Spleen (tissue), 11 donors: ENCODE measurements at regions not wholly inside any gene's neighbourhood (a gene's known extent, or its start where the extent isn't known, plus 50 kb on each side); places are given as distances from the start of the nearest gene placed in this dataset.

Experiments used
- DNase-seq: peaks from one replicate; pipeline ENCODE4 v3.0.0-alpha.2; 2020
- H3K27ac ChIP-seq, 8 donors: fragments of 200-600 bp; sonication (generic) in 7 of 8; 1 replicate in 4 of 8; 2 replicates in 4 of 8; pipeline versions ENCODE4 v1.5.0 to v1.8.0; 2016 to 2021; ENCODE audit warnings: inconsistent platforms in 4 of 8, mild to moderate bottlenecking in 4 of 8, moderate library complexity in 1 of 8
- H3K27me3 ChIP-seq, 7 donors: fragments of 200-600 bp; sonication (generic) in 6 of 7; replicated peaks in 1 of 7; 1 replicate in 4 of 7; 2 replicates in 3 of 7; pipeline versions ENCODE4 v1.5.0 to v1.8.0; 2016 to 2021; ENCODE audit warnings: inconsistent platforms in 3 of 7, mild to moderate bottlenecking in 1 of 7
- H3K36me3 ChIP-seq, 6 donors: fragments of 200-600 bp; sonication (generic) in 5 of 6; 1 replicate in 4 of 6; 2 replicates in 2 of 6; pipeline versions ENCODE4 v1.5.0 to v1.8.0; 2016 to 2021; ENCODE audit warnings: inconsistent platforms in 2 of 6
- H3K4me1 ChIP-seq, 6 donors: fragments of 200-600 bp; sonication (generic) in 5 of 6; 1 replicate in 3 of 6; 2 replicates in 3 of 6; pipeline versions ENCODE4 v1.5.0 to v1.8.0; 2016 to 2021; ENCODE audit warnings: inconsistent platforms in 3 of 6
- H3K4me3 ChIP-seq, 8 donors: fragments of 200-600 bp; sonication (generic) in 7 of 8; 1 replicate in 4 of 8; 2 replicates in 4 of 8; pipeline versions ENCODE4 v1.5.0 to v1.8.0; 2016 to 2021; ENCODE audit warnings: inconsistent platforms in 4 of 8, mild to moderate bottlenecking in 4 of 8, moderate library complexity in 2 of 8
- H3K9me3 ChIP-seq, 8 donors: fragments of 200-600 bp; sonication (generic) in 7 of 8; 1 replicate in 4 of 8; 2 replicates in 4 of 8; pipeline versions ENCODE4 v1.5.0 to v1.8.0; 2016 to 2021; ENCODE audit warnings: inconsistent platforms in 4 of 8
- POLR2A ChIP-seq, 3 donors: fragments of 450-650 bp; IDR thresholded peaks; one replicate each; pipeline ENCODE4 v1.5.1; 2017; ENCODE audit warnings: antibody characterized with exemption in 3 of 3, mild to moderate bottlenecking in 1 of 3
- POLR2AphosphoS5 ChIP-seq, 3 donors: sonication (generic); formaldehyde crosslinking; IDR thresholded peaks; one replicate each; pipeline ENCODE4 v1.5.1; 2017; ENCODE audit warnings: antibody characterized with exemption in 3 of 3
- WGBS, 5 donors: extraction: QIAGEN DNeasy Blood & Tissue Kit in 3 of 5; methylation state at CpG; one replicate each; pipeline versions ENCODE4 v1.1.5 to v1.1.7; 2013 to 2018; 5-methylcytosine and 5-hydroxymethylcytosine counted together
- intact Hi-C: fragments of 100-400 bp; cut with DNase I; formaldehyde crosslinking; loops from one replicate; pipeline ENCODE4 v1.15.0; 2023; ENCODE audit warnings: low total_unique reads
- TF ChIP-seq, protein P1 (sequence below), 11 experiments: fragments of 200-600 bp in 7 of 11; fragments of 450-650 bp in 4 of 11; sonication (generic) in 4 of 11; IDR thresholded peaks in 8 of 11; conservative IDR thresholded peaks in 3 of 11; 1 replicate in 7 of 11; 2 replicates in 4 of 11; pipeline versions ENCODE4 v1.4.0 to v1.8.0; 2016 to 2021; ENCODE audit warnings: antibody characterized with exemption in 11 of 11, inconsistent platforms in 4 of 11, mild to moderate bottlenecking in 1 of 11
- donor health status: healthy with polysubstance abuse.
- donor health status: DM: no; HTN: no; CAD: no; lungs with moderate emphysema.
- donor health status: DM: no; HTN: no; CAD: no.
- donor health status: Bipolar disorder and iron deficiency.
- donor health status: healthy.
- donor health status: DM: no; HTN: no; CAD: no.
- donor health status: DM: yes; HTN: yes; CAD: no.

DNA sequence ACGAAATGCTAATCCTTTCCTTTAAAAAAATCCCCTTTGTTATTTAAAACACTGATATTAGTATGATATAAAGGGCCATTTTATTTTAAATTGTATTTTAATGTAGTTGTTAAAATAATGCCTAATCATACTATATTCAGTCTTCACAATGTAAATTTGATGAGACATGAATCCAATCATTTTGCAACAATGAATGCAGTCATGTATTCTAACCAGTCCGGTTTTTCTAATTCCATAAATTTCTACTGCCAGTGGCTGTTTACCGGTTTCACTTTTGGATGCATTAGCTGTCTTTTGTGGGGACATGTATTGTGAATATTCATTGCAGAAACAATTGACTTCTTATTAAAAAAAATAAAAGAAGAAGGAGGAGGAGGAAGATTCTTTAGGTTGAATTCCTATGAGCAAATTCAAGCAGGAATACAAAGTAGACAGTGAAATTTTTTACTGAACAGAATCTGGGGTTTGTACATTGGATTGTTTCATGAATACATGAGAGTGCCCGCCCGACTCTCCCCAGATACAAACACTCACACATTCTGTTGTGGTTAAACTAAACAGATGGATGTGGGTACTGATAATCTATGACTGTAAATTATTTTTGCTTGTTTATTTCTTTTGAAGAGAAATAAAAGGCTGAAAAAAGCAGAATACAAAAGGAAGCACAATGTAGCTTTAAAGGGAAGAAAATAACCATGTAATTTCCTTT is 624.8 kb upstream of the PTBP2 start:
- intact Hi-C loops: no loop called here
- Histone ChIP-seq H3K4me1 (no peaks in the 10 kb centered on the region), H3K9me3 (no peaks in the 10 kb centered on the region), H3K27ac (no peak overlapping the region), H3K27me3 (no peaks in the 10 kb centered on the region), H3K36me3 (no peaks in the 10 kb centered on the region), H3K4me3 (no peak overlapping the region)
- TF ChIP-seq, protein P1, sequence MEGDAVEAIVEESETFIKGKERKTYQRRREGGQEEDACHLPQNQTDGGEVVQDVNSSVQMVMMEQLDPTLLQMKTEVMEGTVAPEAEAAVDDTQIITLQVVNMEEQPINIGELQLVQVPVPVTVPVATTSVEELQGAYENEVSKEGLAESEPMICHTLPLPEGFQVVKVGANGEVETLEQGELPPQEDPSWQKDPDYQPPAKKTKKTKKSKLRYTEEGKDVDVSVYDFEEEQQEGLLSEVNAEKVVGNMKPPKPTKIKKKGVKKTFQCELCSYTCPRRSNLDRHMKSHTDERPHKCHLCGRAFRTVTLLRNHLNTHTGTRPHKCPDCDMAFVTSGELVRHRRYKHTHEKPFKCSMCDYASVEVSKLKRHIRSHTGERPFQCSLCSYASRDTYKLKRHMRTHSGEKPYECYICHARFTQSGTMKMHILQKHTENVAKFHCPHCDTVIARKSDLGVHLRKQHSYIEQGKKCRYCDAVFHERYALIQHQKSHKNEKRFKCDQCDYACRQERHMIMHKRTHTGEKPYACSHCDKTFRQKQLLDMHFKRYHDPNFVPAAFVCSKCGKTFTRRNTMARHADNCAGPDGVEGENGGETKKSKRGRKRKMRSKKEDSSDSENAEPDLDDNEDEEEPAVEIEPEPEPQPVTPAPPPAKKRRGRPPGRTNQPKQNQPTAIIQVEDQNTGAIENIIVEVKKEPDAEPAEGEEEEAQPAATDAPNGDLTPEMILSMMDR (IDR thresholded peaks at IDR 0.05 in 8 of 11, conservative IDR thresholded peaks at IDR 0.05 in 3 of 11): no peak
- TF ChIP-seq POLR2A (IDR thresholded peaks at IDR 0.05): no peak
- TF ChIP-seq POLR2AphosphoS5 (IDR thresholded peaks at IDR 0.05): no peak
- WGBS, 5 donors: 75 to 81% (median 79%) methylated on average over 5 of the region's 5 CpGs
- DNase-seq: no peak

DNA sequence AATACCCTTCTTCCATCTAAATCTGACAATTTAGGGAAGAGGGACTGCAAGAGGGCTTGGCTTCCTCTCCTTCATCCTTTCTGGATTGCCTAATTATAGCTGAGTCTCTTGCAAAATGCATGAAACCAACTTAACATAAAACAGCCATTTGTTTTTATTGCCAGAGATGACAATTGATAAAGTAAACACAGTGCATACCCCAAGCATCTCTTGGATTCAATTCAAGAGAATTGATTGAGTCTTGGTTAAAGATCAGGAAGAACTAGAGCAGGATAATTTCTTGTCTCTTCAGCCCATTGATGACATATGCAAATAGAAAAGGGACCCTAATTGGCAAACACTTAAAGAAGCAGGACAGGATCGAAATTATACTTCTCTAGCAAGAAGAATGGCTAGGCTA is 617.1 kb upstream of the PTBP2 start:
- intact Hi-C loops: no loop called here

DNA sequence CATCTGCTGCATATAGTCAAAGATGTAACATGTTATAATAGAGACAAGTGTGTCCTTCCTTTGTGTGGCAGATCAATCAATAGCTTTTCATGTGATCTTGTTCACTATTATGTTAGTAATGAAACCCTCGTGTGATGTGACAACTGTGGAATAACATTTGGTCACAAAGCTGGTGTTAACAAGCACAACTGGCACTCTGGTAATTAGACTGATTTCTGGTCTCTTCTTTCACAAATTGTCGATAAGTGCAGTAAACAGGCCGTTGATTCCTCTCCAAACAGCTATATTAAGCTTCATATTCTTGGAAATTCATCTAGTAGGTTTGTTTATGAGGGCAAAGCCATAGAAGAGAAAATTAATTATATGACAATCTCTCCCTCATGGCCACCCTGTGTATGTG is 616.7 kb upstream of the PTBP2 start:
- WGBS, 5 donors: 30 to 50% (median 40%) methylated on average over 3 of the region's 3 CpGs
- DNase-seq: no peak
- TF ChIP-seq POLR2A (IDR thresholded peaks at IDR 0.05) (no peak), POLR2AphosphoS5 (IDR thresholded peaks at IDR 0.05) (no peak)
- TF ChIP-seq, protein P1 (IDR thresholded peaks at IDR 0.05 in 8 of 11, conservative IDR thresholded peaks at IDR 0.05 in 3 of 11): no peak
- Histone ChIP-seq H3K4me1 (no peaks in the 10 kb centered on the region), H3K36me3 (no peaks in the 10 kb centered on the region), H3K27me3 (no peaks in the 10 kb centered on the region), H3K27ac (no peak overlapping the region), H3K9me3 (no peaks in the 10 kb centered on the region), H3K4me3 (no peak overlapping the region)
- intact Hi-C loops: no loop called here

More for the DNA sequence above, 617.1 kb upstream of the PTBP2 start:
- 47 to 64% (median 53%) methylated on average over 1 of the region's 1 CpG for WGBS, 5 donors
- TF ChIP-seq POLR2AphosphoS5 (IDR thresholded peaks at IDR 0.05) (no peak), POLR2A (IDR thresholded peaks at IDR 0.05) (no peak)
- TF ChIP-seq, protein P1 (IDR thresholded peaks at IDR 0.05 in 8 of 11, conservative IDR thresholded peaks at IDR 0.05 in 3 of 11): no peak
- DNase-seq: no peak
- Histone ChIP-seq H3K36me3 (no peaks in the 10 kb centered on the region), H3K27me3 (no peaks in the 10 kb centered on the region), H3K9me3 (no peaks in the 10 kb centered on the region), H3K4me3 (no peak overlapping the region), H3K27ac (no peak overlapping the region), H3K4me1 (no peaks in the 10 kb centered on the region)

DNA sequence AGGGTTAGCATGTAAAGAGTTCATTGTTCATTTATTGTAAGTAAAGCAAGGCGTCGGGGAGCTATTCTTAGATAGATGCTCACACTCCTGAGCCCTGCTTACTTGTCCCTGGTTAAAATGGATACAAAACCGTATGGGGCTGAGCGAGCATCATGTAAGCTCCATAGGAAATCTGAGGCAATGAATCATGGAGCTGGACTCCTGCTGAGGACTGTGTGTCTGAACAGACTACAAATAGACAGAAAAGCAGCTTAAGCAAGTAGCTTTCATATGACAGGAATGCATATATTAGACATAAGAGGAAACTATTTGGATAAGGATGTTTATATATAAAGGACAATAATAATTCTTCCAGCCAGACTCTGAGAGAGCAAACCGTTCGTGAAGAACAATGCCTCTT is 604.9 kb upstream of the PTBP2 start:
- Histone ChIP-seq H3K27me3 (no peaks in the 10 kb centered on the region), H3K4me1 (no peaks in the 10 kb centered on the region), H3K27ac (no peak overlapping the region), H3K4me3 (no peak overlapping the region), H3K36me3 (no peaks in the 10 kb centered on the region), H3K9me3 (peaks cover 0 to 2% (median 0%) of the 10 kb centered on the region in 8 donors)
- no peak for DNase-seq
- TF ChIP-seq POLR2AphosphoS5 (IDR thresholded peaks at IDR 0.05): no peak
- TF ChIP-seq, protein P1 (IDR thresholded peaks at IDR 0.05 in 8 of 11, conservative IDR thresholded peaks at IDR 0.05 in 3 of 11): no peak
- 59 to 79% (median 71%) methylated on average over 6 of the region's 6 CpGs for WGBS, 5 donors
- intact Hi-C loops: no loop called here
